PC-3 (cell line): ENCODE measurements at regions not wholly inside any gene's neighbourhood (a gene's known extent, or its start where the extent isn't known, plus 50 kb on each side); places are given as distances from the start of the nearest gene placed in this dataset.

ENCODE experiments used
- EZH2 ChIP-seq: fragments of 300-600 bp; sonication (generic); IDR thresholded peaks from one replicate; pipeline ENCODE4 v1.6.1; 2017; ENCODE audit warnings: antibody characterized with exemption, mild to moderate bottlenecking, low read length; ENCODE audit not compliant: unreplicated experiment
- EZH2phosphoT487 ChIP-seq: fragments of 300-600 bp; sonication (generic); IDR thresholded peaks from 2 replicates; pipeline ENCODE4 v1.6.1; 2018; ENCODE audit warnings: mild to moderate bottlenecking, antibody characterized with exemption, low read length, borderline replicate concordance
- TF ChIP-seq, protein P1 (sequence below): fragments of 300-600 bp; sonication (generic); conservative IDR thresholded peaks from 2 replicates; pipeline ENCODE4 v1.5.1; 2017; ENCODE audit warnings: antibody characterized with exemption, low read depth, mild to moderate bottlenecking, low read length

DNA sequence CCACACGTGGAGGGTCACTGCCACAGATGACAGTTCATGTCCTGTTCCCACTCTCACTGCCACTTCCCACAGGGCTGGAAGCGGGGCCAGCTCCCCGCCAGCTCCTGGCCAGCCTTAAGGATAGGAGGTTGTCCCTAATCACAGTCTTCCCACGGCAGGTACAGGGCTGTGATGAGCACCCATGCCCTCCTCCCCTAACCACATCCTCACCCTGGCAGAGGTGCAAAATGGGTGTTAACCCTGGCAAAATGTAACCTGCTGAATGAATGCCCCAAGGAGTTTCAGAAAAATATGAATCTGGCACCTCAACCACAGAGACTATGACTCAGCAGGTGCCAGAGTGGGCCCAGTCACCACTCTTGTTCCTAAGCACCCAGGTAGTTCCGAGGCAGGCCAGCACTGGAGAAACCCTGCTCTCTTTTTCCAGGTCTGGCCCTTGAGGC is 185.1 kb upstream of the TPM1 start:
- TF ChIP-seq, protein P1, sequence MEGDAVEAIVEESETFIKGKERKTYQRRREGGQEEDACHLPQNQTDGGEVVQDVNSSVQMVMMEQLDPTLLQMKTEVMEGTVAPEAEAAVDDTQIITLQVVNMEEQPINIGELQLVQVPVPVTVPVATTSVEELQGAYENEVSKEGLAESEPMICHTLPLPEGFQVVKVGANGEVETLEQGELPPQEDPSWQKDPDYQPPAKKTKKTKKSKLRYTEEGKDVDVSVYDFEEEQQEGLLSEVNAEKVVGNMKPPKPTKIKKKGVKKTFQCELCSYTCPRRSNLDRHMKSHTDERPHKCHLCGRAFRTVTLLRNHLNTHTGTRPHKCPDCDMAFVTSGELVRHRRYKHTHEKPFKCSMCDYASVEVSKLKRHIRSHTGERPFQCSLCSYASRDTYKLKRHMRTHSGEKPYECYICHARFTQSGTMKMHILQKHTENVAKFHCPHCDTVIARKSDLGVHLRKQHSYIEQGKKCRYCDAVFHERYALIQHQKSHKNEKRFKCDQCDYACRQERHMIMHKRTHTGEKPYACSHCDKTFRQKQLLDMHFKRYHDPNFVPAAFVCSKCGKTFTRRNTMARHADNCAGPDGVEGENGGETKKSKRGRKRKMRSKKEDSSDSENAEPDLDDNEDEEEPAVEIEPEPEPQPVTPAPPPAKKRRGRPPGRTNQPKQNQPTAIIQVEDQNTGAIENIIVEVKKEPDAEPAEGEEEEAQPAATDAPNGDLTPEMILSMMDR, result no peak
- TF ChIP-seq EZH2 (no peak), EZH2phosphoT487 (no peak)
